WI38 (cell line): ENCODE measurements at regions not wholly inside any gene's neighbourhood (a gene's known extent, or its start where the extent isn't known, plus 50 kb on each side); places are given as distances from the start of the nearest gene placed in this dataset.

Experiments
- H3K4me3 ChIP-seq: 2 replicates; pipeline ENCODE4 v1.5.1; 2011; ENCODE audit warnings: low read depth, mild to moderate bottlenecking, control low read depth, low read length
- TF ChIP-seq, protein P1 (sequence below): IDR thresholded peaks from 2 replicates; pipeline ENCODE4 v1.5.1; 2012; ENCODE audit warnings: low read depth, mild to moderate bottlenecking, control low read depth, low read length

DNA sequence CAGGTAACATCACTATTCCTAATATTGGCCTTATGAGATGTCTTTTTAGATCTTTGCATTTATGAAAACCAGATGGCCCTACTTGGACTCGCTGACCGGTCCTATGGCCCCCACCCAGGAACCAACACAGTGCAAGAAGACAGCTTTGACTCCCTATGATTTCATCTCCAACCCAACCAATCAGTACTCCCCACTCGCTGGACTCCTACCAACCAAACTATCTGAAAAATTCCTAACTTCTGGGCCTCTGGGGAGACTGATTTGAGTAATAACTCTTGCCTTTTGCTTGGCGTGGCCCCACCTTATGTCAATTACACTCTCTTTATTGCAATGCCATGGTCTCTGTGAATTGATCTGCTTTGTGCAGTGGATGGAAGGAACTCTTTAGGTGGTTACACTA is 828.9 kb downstream of the CDH11 start:
- TF ChIP-seq, protein P1, sequence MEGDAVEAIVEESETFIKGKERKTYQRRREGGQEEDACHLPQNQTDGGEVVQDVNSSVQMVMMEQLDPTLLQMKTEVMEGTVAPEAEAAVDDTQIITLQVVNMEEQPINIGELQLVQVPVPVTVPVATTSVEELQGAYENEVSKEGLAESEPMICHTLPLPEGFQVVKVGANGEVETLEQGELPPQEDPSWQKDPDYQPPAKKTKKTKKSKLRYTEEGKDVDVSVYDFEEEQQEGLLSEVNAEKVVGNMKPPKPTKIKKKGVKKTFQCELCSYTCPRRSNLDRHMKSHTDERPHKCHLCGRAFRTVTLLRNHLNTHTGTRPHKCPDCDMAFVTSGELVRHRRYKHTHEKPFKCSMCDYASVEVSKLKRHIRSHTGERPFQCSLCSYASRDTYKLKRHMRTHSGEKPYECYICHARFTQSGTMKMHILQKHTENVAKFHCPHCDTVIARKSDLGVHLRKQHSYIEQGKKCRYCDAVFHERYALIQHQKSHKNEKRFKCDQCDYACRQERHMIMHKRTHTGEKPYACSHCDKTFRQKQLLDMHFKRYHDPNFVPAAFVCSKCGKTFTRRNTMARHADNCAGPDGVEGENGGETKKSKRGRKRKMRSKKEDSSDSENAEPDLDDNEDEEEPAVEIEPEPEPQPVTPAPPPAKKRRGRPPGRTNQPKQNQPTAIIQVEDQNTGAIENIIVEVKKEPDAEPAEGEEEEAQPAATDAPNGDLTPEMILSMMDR = no peak
- no peak overlapping the region for H3K4me3 ChIP-seq

DNA sequence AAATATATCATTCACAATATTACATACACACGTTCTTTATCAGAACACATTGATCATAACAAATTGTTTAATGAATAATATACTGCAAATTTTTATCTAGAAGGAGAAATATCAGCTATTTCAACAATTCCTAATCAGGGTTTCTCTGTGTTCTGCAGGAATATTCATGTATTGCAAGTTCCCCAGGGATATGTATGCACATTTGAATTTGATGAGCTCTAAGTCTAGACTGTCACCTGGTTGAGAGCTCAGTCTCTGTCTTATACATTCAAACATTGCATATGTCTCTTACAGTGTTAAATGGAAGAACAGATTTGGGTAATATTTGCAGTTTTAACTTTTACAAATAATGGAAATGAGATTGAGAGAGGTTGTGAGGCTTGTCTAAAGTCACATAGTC is 829.7 kb downstream of the CDH11 start:
- no peak overlapping the region for H3K4me3 ChIP-seq
- TF ChIP-seq, protein P1 = no peak

GRCh38 chr16:64290461-64290860 is 831.4 kb downstream of the CDH11 start:
- H3K4me3 ChIP-seq = no peak overlapping the region
- TF ChIP-seq, protein P1 = no peak

DNA sequence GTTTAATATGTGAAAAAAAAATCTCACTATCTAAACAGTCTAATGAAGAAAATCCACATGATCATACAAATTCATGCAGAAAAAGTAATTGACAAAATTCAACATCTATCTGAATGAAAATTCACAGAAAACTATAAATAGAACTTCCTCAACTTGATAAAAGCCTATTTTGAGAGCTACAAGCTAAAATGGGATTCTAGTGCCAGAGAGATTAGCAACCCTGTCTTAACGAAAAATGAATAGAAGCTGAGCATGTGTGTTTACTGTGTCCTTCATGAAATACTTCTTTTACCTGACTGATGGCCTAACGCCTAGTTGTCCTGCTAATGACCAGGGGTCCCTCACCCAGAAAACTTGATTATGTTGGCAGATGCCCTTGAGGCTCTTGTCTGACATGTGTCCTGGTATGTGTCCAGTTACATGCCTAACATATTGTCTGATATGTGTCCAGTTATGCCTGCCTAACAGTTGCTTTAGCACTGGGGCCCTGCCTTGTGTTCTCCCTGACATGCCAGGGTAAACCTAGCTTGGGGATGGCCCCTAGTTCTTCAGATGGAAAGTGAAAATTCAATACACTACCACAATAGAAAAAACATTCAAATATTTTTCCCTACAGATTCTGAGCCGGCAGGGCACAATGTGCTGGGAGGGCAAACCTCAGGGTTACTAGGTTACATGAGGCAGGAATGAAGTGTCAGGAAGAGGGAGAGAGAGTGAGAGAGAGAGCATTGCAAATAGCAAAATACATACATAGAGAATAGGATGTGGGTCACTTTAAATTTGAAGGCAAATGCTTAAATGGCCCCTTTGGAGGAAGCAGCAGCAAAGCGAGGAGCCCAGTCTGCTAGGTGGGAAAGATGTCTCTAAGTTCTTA is 834.0 kb downstream of the CDH11 start:
- TF ChIP-seq, protein P1 = no peak
- no peak overlapping the region for H3K4me3 ChIP-seq

DNA sequence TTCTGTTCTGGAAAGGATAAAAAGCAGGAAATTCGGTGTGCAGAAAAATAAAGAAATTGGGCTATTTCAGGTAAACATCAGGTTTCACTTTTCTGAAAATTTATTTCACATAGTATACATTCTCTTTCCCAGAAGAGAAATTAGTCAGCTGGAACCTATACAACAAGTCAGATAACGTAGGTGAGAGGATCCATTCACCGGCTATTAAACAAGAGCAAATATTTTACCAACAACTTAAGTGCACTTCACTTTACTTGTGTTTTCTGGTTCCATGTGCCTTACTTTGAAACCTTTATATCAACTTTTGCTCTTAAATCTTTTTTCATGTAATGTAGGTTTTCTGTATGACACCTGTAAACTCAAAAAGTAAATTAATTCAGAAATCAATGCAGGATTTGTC is 839.7 kb downstream of the CDH11 start:
- no peak overlapping the region for H3K4me3 ChIP-seq
- TF ChIP-seq, protein P1 = no peak

DNA sequence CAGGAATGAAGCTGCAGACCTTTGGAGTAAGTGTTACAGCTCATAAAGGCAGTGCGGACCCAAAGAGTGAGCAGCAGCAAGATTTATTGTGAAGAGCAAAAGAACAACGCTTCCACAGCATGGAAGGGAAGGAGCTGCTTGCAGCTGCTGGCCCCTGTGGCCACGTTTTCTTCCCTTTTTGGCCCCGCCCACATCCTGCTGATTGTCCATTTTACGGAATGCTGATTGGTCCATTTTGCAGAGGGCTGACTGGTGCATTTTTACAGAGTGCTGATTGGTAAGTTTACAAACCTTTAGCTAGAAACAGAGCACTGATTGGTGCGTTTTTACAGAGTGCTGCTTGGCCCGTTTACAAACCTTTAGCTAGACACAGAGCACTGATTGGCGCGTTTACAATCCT is 841.5 kb downstream of the CDH11 start:
- no peak overlapping the region for H3K4me3 ChIP-seq
- TF ChIP-seq, protein P1 = no peak

DNA sequence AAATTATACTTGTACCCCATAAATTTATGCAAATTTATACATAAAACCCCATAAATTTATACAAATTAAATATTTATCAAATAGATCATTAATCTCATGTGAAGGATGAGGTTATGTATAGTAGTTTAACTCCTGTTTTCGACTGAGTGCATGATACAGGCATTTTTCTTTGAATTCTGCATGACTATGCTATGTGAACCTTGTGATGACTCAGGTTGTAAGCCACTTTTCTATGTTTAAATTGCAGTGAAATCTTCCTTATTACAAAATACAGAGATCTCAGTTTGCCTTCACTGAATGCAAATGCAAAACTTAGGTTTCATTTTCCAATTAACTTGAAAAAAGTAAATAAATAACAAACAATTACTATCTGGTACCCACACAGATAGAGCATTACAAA is 843.7 kb downstream of the CDH11 start:
- no peak overlapping the region for H3K4me3 ChIP-seq
- TF ChIP-seq, protein P1 = no peak
